ENCODE measurements at regions not wholly inside any gene's neighbourhood (a gene's known extent, or its start where the extent isn't known, plus 50 kb on each side); places are given as distances from the start of the nearest gene placed in this dataset.

DNA sequence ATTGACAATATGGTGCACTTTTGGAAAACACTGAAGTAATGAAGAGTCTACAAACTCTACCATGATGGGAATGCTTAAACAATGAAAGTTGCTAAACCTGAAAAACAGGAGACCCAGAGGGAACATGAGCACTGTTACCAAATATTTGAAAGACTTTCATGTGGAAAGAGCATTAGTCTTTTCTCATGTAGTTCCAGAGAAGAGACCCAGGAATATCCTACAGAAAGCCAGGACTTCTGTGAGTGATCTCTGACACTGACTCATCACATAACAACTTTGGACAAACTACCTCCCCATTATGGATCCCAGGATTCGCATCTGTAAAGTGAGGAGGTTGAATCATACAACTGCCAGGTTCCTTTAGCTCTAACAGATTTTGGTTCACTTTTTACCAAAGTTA lies 62.2 kb downstream of the FAM181B start:
- TF ChIP-seq POLR2A (IDR thresholded peaks at IDR 0.05; ENCODE audit: low read length) (no peak), GATA1 (IDR thresholded peaks at IDR 0.05; ENCODE audit: low read depth, low read length) (no peak)
